Muscle of leg (tissue), 3 donors: ENCODE measurements at regions not wholly inside any gene's neighbourhood (a gene's known extent, or its start where the extent isn't known, plus 50 kb on each side); places are given as distances from the start of the nearest gene placed in this dataset.

Experiments used
- DNase-seq: peaks from one replicate; pipeline ENCODE4 v3.0.0; 2013
- H3K27ac ChIP-seq: one replicate; pipeline ENCODE4 v1.5.1; 2013; ENCODE audit warnings: mild to moderate bottlenecking, low read length, control low read depth
- H3K27me3 ChIP-seq: one replicate; pipeline ENCODE4 v1.6.1; 2013; ENCODE audit warnings: low read length; ENCODE audit not compliant: control insufficient read depth, insufficient read depth
- H3K36me3 ChIP-seq: one replicate; pipeline ENCODE4 v1.6.1; 2013; ENCODE audit warnings: low read length; ENCODE audit not compliant: control insufficient read depth, insufficient read depth
- H3K4me1 ChIP-seq: one replicate; pipeline ENCODE4 v1.6.1; 2013; ENCODE audit warnings: low read length; ENCODE audit not compliant: control insufficient read depth, insufficient read depth
- H3K4me3 ChIP-seq: one replicate; pipeline ENCODE4 v1.5.1; 2013; ENCODE audit warnings: low read length, control low read depth
- H3K9me3 ChIP-seq: replicated peaks from 2 replicates; pipeline ENCODE4 v1.6.1; 2013; ENCODE audit warnings: low read depth, low read length; ENCODE audit not compliant: control insufficient read depth
- WGBS: methylation state at CpG from one replicate; pipeline ENCODE4 v1.1.5; 2013; ENCODE audit warnings: missing lambda C conversion rate; ENCODE audit not compliant: insufficient coverage; 5-methylcytosine and 5-hydroxymethylcytosine counted together

DNA sequence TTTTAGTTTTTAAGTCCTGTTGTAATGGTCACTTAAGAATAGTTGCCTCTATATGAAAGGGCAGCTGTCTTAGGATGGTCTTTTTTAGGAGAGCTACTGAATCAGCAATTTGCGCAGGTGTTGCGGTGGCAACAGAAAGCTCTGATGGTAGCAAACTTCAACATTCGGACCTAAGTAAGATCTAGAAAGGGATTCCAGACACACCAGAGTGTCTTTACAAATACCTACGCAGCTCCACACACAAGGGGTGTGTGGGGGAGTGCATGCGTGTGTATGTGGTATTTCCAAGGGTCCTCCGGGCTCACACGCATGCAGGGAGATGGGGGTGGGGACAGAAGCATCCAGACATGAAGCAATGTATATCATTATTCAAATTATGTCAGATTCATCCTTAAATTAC lies 438.6 kb upstream of the MGMT start:
- H3K27ac ChIP-seq, result peak overlapping the region; percentile 95

GRCh38 chr10:129029051-129029450 lies 438.0 kb upstream of the MGMT start:
- peaks cover 6% of the 10 kb centered on the region for H3K27me3 ChIP-seq
- no peaks in the 10 kb centered on the region for H3K9me3 ChIP-seq
- H3K36me3 ChIP-seq, result no peaks in the 10 kb centered on the region
- DNase-seq, result peak; percentile 91
- peak overlapping the region; percentile 63 for H3K27ac ChIP-seq
- no CpG with 5 or more reads among the region's 9 CpGs for WGBS
- peaks cover 61% of the 10 kb centered on the region for H3K4me1 ChIP-seq
- no peak overlapping the region for H3K4me3 ChIP-seq

More for the DNA sequence above, 438.6 kb upstream of the MGMT start:
- Histone ChIP-seq H3K27me3 (peaks cover 3% of the 10 kb centered on the region), H3K9me3 (no peaks in the 10 kb centered on the region), H3K4me1 (peaks cover 60% of the 10 kb centered on the region), H3K36me3 (no peaks in the 10 kb centered on the region), H3K4me3 (no peak overlapping the region)
- peak; percentile 58 for DNase-seq
- no CpG with 5 or more reads among the region's 7 CpGs for WGBS

DNA sequence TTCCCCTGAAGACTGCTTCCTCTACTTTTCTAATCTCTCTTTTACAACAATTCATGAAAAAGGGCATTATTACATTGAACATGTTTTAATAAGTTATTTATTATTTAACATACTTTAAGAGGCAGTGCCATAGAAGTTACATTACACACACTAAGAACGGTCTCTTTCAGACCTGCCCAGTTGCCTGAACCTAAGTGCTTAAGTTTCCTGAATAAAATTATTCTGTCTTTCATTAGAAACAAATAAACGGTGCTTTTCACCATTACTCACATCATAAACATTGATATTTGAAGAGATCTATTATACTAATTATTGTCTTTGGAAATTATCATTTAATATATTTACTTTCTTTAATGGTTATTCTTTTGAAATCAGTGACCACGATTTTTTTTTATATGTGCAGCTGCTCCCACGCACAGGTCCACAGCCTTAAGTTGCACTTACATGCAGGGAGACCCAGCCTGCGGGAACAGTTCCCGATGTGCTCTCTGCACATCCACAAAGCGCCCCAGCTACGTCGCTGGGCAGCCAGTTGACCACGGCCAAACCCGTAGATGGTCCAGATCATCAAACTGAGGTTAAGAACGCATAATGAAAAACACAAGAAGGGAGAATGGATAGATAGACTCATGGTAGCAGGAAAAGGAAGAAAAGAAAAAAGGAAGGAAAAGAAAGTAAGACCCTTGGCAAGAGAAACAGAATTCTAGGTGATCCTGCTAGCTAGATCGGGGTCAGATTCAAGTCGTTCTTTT lies 437.0 kb upstream of the MGMT start:
- no peaks in the 10 kb centered on the region for H3K9me3 ChIP-seq
- peaks cover 57% of the 10 kb centered on the region for H3K4me1 ChIP-seq
- DNase-seq, result peak; percentile 68
- H3K4me3 ChIP-seq, result peak overlapping the region; percentile 11
- H3K27me3 ChIP-seq, result peaks cover 6% of the 10 kb centered on the region
- 41% methylated on average over 9 of the region's 14 CpGs for WGBS
- H3K27ac ChIP-seq, result peak overlapping the region; percentile 84
- no peaks in the 10 kb centered on the region for H3K36me3 ChIP-seq

- Histone ChIP-seq H3K4me3 (peak overlapping the region; percentile 11), H3K4me1 (peaks cover 55% of the 10 kb centered on the region), H3K9me3 (no peaks in the 10 kb centered on the region), H3K27ac (peak overlapping the region; percentile 84), H3K36me3 (no peaks in the 10 kb centered on the region), H3K27me3 (peaks cover 6% of the 10 kb centered on the region)
- DNase-seq, result peak; percentile 69
- 54% methylated on average over 4 of the region's 14 CpGs for whole genome bisulfite sequencing
Observed at GRCh38 chr10:129030603-129030895, 436.5 kb upstream of the MGMT start.

- peak overlapping the region; percentile 84 for H3K27ac ChIP-seq
- 0% methylated on average over 7 of the region's 21 CpGs for whole genome bisulfite sequencing
- DNase-seq, result peak; percentile 93
- H3K4me1 ChIP-seq, result peaks cover 51% of the 10 kb centered on the region
- H3K9me3 ChIP-seq, result no peaks in the 10 kb centered on the region
- peaks cover 6% of the 10 kb centered on the region for H3K27me3 ChIP-seq
- no peak overlapping the region for H3K4me3 ChIP-seq
- H3K36me3 ChIP-seq, result no peaks in the 10 kb centered on the region
Observed at GRCh38 chr10:129030996-129031843, 435.8 kb upstream of the MGMT start.

DNA sequence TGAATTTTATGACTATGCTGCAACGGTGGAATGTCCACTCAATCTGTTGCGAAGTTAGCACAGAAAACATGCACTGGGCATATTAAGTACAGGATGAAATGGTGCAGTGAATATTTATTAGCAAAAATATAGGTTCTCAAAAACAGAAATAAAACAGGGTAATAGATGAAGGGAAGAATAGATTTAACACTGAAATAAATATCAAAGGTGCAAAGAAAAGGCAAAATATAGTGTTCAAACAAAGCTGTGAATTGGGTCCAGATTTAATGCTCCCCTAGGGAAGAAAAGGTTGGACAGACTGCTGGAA lies 435.2 kb upstream of the MGMT start:
- Histone ChIP-seq H3K27ac (peak overlapping the region; percentile 80), H3K9me3 (no peaks in the 10 kb centered on the region), H3K27me3 (peaks cover 6% of the 10 kb centered on the region), H3K4me1 (peaks cover 51% of the 10 kb centered on the region), H3K4me3 (no peak overlapping the region), H3K36me3 (no peaks in the 10 kb centered on the region)
- WGBS, result no CpG with 5 or more reads among the region's 2 CpGs
- no peak for DNase-seq

GRCh38 chr10:129032372-129033313 lies 434.4 kb upstream of the MGMT start:
- peaks cover 6% of the 10 kb centered on the region for H3K27me3 ChIP-seq
- peaks cover 48% of the 10 kb centered on the region for H3K4me1 ChIP-seq
- peak overlapping the region; percentile 80 for H3K27ac ChIP-seq
- no peaks in the 10 kb centered on the region for H3K9me3 ChIP-seq
- WGBS, result 19% methylated on average over 8 of the region's 28 CpGs
- H3K36me3 ChIP-seq, result no peaks in the 10 kb centered on the region
- peak; percentile 68 for DNase-seq
- H3K4me3 ChIP-seq, result peak overlapping the region; percentile 8

DNA sequence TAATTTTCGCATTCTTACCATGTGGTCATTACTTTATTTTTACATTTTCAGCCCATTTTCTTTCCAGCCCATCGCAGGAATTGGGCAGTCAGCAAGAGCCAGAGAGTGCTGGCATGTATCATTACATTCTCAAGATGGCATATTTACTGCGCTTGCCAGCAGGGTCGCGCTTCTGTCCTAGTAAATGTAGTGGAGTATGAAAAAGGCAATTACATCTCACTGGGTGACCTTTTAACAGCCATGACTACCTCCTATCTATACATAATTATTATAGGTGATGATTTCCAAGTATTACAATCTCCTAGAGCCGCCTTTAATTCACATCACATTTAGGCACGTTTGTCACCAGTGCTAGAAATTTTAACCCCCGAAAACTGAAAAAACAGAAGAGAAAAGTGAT lies 433.7 kb upstream of the MGMT start:
- Histone ChIP-seq H3K36me3 (no peaks in the 10 kb centered on the region), H3K4me3 (no peak overlapping the region), H3K27ac (peak overlapping the region; percentile 80), H3K27me3 (peaks cover 6% of the 10 kb centered on the region), H3K4me1 (peaks cover 49% of the 10 kb centered on the region), H3K9me3 (no peaks in the 10 kb centered on the region)
- peak; percentile 40 for DNase-seq
- no CpG with 5 or more reads among the region's 8 CpGs for whole genome bisulfite sequencing

- Histone ChIP-seq H3K9me3 (no peaks in the 10 kb centered on the region), H3K4me1 (peaks cover 47% of the 10 kb centered on the region), H3K36me3 (no peaks in the 10 kb centered on the region), H3K27me3 (peaks cover 6% of the 10 kb centered on the region), H3K27ac (peak overlapping the region; percentile 80), H3K4me3 (no peak overlapping the region)
- DNase-seq, result no peak
- 95% methylated on average over 10 of the region's 14 CpGs for WGBS
Observed at GRCh38 chr10:129033790-129034272, 433.2 kb upstream of the MGMT start.
